ENCODE measurements at regions not wholly inside any gene's neighbourhood (a gene's known extent, or its start where the extent isn't known, plus 50 kb on each side); places are given as distances from the start of the nearest gene placed in this dataset.
A peak's percentile ranks its signal among the peaks of the same experiment; 100 is the strongest.

DNA sequence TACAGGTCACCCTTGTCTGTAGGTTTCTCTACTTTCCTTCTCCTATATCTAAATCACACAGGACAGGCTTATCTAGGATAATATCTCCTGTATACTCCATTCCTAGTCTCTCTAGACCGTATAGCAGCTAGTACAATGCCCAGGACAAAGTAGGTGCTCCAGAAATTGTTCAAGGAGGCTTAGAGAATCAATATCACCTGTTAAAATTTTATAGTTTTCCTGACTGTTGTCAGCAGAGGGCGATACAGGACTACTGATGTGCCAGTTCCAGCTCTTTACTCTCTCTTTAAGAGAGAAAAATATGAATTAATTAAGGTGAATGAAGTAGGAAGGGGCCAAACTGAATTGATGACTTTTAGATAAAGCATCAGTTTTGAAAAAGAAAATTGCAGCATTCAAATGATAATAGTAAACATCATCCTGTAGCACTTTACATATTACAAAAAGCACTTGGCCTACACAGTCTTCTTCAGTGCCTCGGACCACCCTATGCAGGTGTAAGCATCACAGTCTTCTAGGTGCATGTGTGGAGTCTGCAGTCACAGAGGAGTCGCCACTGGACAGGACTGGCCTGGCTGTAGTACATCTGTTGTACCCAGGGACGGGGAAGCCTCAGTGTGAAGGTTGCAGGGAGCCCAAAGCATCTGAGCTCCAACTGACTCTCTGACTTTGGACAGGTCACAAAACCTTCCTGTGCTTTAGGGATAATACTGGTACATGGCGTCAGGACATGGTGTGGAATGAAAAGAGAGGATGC, 61.9 kb upstream of the MAX start:
- H3K27ac Mint-ChIP-seq, result no peak overlapping the region

DNA sequence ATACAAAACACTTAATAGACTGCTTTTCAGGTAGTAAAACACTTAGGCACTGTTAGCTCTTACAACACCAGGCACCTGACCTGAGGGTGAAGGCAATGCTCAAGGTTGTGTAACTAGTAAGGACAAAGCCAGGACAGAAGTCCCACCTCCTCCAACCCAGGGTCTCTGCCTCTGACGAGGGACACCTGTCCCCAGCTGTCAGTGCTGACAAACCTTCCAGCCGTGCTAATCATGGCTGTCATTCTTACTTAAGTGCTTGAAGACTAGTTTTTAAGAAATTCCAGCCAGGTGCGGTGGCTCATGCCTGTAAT, 62.5 kb upstream of the MAX start:
- Mint-ChIP-seq H3K27ac (no peak overlapping the region), H3K9me3 (ENCODE audit: low read depth) (no peaks in the 10 kb centered on the region), H3K27me3 (peaks cover 12% of the 10 kb centered on the region), H3K4me3 (ENCODE audit: low read depth) (no peak overlapping the region), H3K36me3 (ENCODE audit: insufficient read depth) (no peaks in the 10 kb centered on the region), H3K4me1 (ENCODE audit: low read depth) (no peaks in the 10 kb centered on the region)
- TF ChIP-seq, protein P1, sequence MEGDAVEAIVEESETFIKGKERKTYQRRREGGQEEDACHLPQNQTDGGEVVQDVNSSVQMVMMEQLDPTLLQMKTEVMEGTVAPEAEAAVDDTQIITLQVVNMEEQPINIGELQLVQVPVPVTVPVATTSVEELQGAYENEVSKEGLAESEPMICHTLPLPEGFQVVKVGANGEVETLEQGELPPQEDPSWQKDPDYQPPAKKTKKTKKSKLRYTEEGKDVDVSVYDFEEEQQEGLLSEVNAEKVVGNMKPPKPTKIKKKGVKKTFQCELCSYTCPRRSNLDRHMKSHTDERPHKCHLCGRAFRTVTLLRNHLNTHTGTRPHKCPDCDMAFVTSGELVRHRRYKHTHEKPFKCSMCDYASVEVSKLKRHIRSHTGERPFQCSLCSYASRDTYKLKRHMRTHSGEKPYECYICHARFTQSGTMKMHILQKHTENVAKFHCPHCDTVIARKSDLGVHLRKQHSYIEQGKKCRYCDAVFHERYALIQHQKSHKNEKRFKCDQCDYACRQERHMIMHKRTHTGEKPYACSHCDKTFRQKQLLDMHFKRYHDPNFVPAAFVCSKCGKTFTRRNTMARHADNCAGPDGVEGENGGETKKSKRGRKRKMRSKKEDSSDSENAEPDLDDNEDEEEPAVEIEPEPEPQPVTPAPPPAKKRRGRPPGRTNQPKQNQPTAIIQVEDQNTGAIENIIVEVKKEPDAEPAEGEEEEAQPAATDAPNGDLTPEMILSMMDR (IDR thresholded peaks at IDR 0.05; ENCODE audit: unreplicated experiment), result no peak
- no peak for DNase-seq (ENCODE audit: low spot score, unreplicated experiment)

More for the DNA sequence above, 61.9 kb upstream of the MAX start:
- no peaks in the 10 kb centered on the region for H3K9me3 Mint-ChIP-seq (ENCODE audit: low read depth)
- H3K27me3 Mint-ChIP-seq, result peaks cover 12% of the 10 kb centered on the region
- H3K4me1 Mint-ChIP-seq (ENCODE audit: low read depth), result no peaks in the 10 kb centered on the region
- DNase-seq (ENCODE audit: low spot score, unreplicated experiment), result no peak
- no peak overlapping the region for H3K4me3 Mint-ChIP-seq (ENCODE audit: low read depth)
- TF ChIP-seq, protein P1 (IDR thresholded peaks at IDR 0.05; ENCODE audit: unreplicated experiment), result peak; percentile 90
- H3K36me3 Mint-ChIP-seq (ENCODE audit: insufficient read depth), result no peaks in the 10 kb centered on the region

DNA sequence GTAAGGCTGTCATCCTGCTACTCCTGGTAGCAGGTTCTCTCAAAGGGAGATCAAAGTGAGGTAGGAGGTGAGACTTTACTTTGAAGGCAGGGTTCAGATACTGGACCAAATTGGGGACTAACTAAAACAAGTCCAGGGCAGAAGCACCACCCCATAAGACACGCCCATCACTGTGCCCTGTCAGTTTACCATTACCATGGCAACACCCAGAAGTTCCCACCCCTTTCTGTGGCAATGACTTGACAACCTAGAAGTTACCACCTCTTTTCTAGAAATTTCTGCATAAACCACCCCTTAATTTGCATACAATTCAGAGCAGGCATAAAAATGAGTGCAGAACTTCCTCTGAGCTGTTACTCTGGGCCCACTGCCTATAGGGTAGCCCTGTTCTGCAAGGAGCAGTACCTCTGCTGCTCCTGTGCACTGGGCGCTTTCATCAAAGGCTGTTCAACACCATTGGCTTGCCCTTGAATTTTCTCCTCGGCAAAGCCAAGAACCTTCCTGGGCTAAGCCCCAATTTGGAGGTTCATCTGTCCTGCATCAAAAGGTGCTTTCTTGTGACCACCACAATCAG, 64.8 kb upstream of the MAX start:
- Mint-ChIP-seq H3K9me3 (ENCODE audit: low read depth) (no peaks in the 10 kb centered on the region), H3K27ac (no peak overlapping the region), H3K27me3 (peaks cover 23% of the 10 kb centered on the region)

DNA sequence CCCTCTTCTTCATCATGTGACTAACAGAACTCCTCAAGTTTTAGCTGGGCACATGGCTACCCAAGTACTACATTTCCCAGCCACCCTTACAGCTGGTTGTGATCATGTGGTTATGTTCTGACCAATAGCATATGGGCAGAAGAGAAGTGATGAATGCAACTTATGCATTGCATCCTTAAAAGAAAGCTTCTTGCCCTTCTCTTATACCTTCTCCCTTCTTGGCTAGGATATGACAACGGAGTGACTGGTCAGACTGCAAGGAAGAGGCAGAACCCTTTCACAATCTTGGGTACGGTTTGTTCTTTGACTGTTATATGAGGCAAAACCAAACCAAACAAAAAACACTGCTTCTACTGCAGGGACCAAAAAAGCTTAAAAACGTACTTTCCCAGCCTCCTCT, 66.5 kb upstream of the MAX start:
- Mint-ChIP-seq H3K27me3 (peaks cover 33% of the 10 kb centered on the region), H3K9me3 (ENCODE audit: low read depth) (no peaks in the 10 kb centered on the region), H3K4me3 (ENCODE audit: low read depth) (no peak overlapping the region), H3K36me3 (ENCODE audit: insufficient read depth) (no peaks in the 10 kb centered on the region), H3K27ac (no peak overlapping the region), H3K4me1 (ENCODE audit: low read depth) (peaks cover 1% of the 10 kb centered on the region)
- TF ChIP-seq, protein P1 (IDR thresholded peaks at IDR 0.05; ENCODE audit: unreplicated experiment), result no peak
- DNase-seq (ENCODE audit: low spot score, unreplicated experiment), result no peak

More for the DNA sequence above, 64.8 kb upstream of the MAX start:
- DNase-seq (ENCODE audit: low spot score, unreplicated experiment), result no peak
- no peak overlapping the region for H3K4me3 Mint-ChIP-seq (ENCODE audit: low read depth)
- TF ChIP-seq, protein P1 (IDR thresholded peaks at IDR 0.05; ENCODE audit: unreplicated experiment), result no peak
- peaks cover 1% of the 10 kb centered on the region for H3K4me1 Mint-ChIP-seq (ENCODE audit: low read depth)
- no peaks in the 10 kb centered on the region for H3K36me3 Mint-ChIP-seq (ENCODE audit: insufficient read depth)

DNA sequence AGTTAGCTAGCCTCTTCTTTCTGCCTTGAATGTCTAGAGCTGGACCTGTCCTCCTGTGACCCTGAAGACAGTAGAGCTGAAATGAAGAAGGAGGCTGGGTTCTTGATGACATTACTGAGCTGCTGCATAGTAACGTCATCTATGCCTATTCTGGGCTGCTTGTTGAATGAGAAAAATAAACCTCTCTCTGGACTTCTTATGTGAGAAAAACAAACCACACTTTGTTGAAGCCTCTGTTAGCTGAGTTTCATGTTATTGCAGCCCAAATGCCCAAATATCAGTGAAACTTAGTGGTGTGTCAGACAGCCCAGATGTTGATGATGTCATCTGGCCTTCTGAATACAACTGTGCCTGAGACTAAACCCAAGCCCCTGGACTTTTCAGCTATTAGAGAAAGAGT, 67.0 kb upstream of the MAX start:
- Mint-ChIP-seq H3K27me3 (peaks cover 38% of the 10 kb centered on the region), H3K36me3 (ENCODE audit: insufficient read depth) (no peaks in the 10 kb centered on the region), H3K9me3 (ENCODE audit: low read depth) (no peaks in the 10 kb centered on the region), H3K4me1 (ENCODE audit: low read depth) (peaks cover 1% of the 10 kb centered on the region), H3K4me3 (ENCODE audit: low read depth) (no peak overlapping the region), H3K27ac (no peak overlapping the region)
- TF ChIP-seq, protein P1 (IDR thresholded peaks at IDR 0.05; ENCODE audit: unreplicated experiment), result no peak
- no peak for DNase-seq (ENCODE audit: low spot score, unreplicated experiment)

All from progenitor cell of endocrine pancreas (in vitro differentiated cells).